ENCODE measurements at regions not wholly inside any gene's neighbourhood (a gene's known extent, or its start where the extent isn't known, plus 50 kb on each side); places are given as distances from the start of the nearest gene placed in this dataset.
"Not testable (repeated sequence)": the region's sequence is repeated elsewhere in the genome, so short reads cannot be mapped to it uniquely, and the experiment has no call there.

DNA sequence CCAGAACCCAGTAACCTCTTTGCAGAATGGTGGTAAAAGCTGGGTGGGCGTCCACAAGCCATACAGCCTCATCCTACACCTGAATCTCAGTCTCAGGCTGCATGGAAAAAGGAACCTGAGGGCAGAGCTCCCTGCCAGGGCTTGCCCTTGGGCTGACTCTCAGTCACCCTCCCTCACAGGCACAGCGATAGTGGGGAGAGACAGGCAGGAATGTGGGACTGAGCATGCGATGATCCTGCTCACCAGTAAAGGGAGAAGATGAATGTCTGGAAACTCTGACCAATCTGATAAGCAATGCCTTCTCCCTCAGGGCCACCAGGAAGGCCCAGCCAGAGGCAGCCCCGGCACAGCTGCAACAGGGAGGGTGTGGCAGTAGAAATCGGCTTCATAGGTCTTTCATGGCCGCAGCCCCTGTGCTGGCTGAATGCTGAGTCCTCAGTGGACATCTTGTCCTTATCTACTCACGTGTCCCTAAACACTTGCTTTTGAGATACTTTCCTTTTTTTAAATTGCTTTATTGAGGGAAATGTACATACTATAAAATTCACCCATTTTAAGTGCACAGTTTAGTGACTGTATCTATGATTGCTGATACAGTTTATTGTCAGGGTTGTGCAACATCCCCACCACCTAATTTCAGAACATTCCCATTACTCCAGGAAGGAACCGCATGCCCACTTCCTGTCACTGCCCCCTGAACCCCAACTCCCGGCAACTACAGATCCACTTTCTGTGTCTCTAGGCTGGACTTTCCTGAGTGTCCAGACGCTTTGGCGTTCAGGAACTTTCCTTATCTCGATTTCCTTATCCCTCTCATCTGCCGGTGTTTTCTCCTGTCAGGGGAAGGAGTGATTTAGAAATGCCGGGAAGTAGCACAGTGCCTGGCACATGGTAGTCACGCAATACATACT lies 258.1 kb downstream of the PCNX1 start:
- no peak for DNase-seq

DNA sequence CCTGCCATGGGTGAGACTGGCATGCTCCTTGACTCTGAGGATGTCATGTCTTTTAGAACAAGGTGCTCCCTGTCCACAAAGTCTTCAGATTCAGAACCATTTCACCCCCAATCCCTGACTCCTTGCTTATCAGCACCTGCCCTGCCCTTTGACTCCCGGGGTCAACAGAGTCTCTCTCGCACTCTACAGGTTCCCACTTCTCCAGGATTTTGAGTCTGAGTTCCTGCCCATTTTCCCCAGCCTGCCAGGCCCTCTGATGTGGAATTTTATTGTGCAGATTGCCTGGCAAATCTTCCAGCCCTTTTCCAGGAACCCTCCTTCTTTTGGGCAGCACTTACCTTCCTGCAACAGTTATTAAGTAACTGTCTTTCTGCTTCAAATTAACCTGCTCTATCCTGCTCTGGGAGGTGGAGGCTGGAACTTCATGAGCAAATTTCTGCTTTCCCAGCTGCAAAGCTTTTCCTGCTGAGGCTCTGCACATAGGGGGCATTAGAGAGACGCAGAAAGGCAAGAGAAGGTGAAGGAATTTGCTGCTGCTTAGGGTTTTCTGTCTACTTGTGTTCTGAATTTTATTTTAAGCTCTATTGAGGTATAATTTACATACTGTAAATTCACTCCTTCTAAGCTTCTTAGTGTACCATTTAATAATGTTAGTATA lies 259.1 kb downstream of the PCNX1 start:
- no peak for DNase-seq

DNA sequence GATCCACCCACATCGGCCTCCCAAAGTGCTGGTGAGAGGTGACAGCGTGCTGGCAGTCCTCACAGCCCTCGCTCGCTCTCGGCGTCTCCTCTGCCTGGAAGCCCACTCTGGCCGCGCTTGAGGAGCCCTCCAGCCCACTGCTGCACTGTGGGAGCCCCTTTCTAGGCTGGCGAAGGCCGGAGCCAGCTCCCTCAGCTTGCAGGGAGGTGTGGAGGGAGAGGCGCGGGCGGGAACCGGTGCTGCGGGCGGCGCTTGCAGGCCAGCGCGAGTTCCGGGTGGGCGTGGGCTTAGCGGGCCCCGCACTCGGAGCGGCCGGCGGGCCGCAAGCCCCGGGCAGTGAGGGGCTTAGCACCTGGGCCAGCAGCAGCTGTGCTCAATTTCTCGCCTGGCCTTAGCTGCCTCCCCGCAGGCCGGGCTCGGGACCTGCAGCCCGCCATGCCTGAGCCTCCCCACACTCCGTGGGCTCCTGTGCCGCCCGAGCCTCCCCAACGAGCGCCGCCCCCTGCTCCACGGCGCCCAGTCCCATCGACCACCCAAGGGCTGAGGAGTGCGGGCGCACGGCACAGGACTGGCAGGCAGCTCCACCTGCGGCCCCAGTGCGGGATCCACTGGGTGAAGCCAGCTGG lies 260.2 kb downstream of the PCNX1 start:
- DNase-seq, result not testable (repeated sequence)

DNA sequence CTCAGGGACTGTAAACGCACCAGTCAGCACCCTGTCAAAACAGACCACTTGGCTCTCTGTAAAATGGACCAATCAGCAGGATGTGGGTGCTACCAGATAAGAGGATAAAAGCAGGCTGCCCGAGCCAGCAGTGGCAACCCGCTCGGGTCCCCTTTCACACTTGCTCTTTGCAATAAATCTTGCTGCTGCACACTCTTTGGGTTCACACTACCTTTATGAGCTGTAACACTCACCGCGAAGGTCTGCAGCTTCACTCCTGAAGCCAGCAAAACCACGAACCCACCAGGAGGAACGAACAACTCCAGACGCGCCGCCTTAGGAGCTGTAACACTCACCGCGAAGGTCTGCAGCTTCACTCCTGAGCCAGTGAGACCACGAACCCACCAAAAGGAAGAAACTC lies 260.9 kb downstream of the PCNX1 start:
- DNase-seq, result not testable (repeated sequence)

DNA sequence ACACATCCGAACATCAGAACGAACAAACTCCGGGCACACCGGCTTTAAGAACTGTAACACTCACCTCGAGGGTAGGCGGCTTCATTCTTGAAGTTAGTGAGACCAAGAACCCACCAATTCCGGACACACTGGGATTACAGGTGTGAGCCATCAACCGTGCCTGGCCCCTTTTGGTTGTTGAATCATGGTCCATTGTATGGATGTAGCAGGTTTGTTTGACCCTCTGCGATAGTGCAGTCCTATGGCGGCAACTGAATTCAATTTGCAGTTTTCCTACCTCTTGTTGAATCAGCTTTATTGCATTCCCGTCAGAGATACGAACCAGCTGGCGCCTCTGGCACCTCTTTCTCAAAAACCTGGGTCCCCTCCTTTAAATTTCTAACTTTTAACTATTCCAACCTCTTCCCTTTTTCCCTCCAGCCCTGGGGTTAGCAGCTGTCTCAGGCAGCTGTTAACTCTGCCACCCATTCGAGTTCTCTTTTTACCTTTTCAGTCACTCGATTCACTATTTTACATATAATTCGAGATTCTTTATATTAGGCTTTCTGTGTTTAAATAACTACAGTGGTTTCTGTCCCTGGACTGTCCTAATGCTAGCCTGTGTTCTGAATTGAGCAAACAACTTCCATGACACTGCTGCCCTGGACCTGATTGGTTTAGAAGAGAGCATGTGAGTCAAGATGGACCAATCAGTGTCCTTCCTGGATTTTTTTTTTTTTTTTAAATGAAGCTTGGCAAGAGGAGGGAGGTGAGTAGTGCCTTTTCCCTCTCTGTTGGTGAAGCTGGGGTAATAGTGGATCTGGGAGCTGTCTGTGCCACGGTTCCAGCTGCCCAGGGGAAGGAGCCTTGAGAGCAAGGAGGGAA lies 261.5 kb downstream of the PCNX1 start:
- no peak for DNase-seq

DNA sequence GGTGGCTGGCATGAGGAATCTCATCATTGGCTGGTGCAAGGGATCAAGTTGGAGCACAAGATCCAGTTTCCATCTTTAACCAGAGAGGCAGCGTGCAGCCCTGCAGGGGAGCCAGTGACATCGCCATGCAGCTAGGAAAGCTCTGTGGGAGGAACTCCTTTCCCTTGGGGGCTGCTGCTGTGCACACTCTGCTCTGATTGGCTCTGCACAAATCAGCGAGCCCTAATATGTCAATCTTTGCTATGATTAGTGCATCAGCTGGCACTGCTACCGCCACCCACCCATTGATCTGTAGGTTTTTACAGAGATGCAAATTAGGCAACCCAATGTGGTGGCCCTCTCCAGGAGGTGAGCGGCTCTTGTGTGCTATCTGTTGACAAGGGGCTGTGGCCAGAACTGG lies 262.6 kb downstream of the PCNX1 start:
- no peak for DNase-seq

DNA sequence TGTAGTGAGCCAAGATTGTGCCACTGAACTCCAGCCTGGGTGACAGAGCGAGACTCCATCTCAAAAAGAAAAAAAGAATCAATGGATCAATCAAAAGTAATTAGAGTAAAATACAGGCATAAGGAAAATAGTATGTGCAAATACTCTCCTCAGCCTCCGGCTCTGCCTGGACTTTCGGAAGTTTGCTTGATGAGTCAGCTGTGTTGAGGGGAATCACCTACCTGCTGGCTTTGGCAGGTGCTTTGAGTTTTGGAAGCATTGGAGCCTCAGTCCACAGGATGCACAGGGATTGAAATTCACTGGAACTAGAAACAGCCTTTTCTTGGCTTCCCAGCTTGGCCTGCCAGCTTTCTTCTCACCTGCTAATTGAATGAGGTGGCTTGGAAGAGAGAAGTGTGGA lies 268.2 kb downstream of the PCNX1 start:
- no peak for DNase-seq

DNA sequence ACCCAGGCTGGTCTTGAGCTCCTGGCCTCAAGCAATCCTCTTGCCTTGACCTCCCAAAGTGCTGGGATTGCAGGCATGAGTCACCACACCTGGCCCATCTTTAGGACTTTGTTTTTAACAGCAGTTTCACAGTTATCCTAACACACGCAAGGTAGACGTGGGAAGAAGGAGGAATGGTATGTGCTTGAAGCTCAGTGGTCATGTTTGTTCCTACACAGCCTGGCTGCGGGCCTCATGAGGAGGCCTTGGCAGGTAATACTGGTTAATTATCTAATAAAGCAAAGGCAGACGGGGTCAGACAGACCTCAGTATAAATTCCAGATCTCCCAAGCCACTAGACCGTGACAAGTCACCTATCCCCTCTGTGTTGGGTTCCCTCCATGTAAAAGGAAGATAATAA lies 271.8 kb downstream of the PCNX1 start:
- DNase-seq, result no peak

DNA sequence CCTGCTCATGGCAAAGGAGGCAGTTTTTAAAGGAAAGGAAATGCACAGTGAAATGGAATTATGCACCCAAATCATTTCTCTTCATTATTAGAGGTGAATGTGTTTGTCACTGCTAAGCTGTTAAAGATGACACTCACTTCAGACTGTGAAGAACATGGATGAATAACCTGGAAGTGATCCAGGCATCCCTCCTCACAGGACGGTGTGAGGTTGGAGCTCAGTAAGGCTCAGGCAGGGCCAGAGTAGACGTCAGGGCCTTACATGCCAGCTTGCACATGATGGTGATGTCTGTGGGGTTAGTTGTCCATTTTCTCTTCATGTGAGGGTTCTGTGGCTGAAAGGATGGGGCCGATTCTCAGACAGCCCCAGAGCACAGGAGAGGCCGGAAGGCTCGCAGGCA lies 273.1 kb downstream of the PCNX1 start:
- DNase-seq, result no peak

DNA sequence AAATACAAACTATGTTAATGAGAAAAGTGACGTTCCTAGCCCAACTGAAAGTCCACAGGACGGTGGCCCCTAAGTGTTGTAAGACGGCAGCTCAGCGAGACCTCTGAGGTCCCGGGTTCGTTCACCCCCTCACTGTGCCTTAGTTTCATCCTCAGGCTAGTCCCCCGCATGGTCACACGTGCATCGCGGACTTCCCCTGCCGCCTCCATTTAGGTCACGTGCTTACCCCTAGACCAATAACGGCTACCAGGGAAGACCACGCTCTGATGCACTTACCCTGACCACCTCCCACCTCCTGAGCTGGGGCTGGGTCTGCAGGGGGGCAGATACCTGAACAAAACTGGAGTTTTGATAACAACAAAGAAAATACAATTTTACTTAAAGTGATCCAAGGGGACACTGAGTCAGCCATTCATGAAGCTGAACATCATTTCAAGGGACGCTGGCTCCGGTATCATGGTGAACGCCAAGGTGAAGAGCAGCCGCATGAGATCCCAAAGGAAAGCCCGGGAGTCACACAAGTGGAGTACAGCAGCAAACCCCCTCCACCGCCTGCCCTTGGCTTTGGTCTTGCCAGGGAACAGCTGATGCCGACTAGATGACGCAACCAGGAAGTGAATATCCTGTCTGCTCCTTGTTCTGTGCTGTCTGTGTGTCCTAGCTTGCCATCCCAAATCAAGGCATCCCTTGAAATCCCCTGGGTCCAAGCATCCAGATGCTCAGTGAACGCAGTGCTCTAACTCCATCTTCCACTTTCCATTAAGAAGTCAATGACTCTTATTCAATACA lies 274.1 kb downstream of the PCNX1 start:
- DNase-seq, result no peak

DNA sequence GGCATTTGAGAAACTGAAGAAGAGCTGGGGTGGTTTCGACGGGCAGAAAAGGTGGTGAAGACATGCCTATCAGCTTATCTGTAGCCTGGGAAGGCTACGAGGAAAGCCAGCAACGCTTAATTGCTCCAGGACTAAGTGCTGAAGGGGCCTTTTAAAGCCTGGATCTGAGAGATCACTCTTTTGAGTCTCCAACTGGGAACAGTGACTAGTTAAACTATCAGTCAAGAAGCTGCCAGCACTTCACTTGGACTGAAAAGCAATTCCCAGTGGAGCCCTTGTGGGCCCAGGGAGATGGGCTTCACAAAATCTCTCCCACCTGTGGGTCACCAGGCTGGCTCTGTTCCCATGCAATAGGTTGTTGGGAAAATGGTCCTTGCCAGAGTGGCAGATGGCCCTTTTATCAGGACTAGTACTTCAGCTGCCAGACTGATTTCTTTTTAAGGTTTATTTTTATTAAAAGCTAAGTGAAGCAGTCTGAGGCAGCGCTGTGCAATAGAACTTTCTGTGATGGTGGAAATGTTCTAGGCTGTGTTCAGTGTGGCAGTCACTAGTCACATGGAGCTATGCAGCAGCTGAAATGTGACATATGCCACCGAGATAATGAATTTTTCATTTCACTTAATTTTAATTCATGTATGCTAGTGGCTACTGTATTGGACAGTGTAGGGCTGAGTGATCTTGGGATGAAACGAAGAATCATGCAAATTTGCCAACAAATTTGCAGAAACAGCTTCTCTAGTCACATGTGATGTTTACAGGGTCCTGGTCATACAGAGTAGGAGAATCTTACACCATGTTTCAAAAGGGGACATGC lies 276.8 kb downstream of the PCNX1 start:
- DNase-seq, result peak; percentile 99

DNA sequence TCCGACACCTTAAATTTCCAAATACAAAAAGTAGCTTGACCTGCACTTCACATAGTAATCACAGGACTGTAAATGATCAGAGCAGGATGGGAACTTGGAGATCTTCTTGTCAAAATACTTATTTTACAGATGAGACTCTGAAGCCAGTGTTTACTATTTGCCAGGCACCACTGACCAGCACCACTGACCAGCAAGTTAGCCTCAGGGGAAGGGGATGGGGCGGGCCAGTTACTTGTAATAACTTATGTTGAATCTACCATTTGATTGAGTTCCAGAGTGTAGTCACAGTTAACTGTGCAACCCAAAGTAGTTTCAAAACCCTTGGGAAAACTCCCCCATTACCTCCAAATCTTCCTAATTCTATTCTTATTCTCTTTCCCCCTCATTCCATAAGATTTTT lies 278.4 kb downstream of the PCNX1 start:
- no peak for DNase-seq

DNA sequence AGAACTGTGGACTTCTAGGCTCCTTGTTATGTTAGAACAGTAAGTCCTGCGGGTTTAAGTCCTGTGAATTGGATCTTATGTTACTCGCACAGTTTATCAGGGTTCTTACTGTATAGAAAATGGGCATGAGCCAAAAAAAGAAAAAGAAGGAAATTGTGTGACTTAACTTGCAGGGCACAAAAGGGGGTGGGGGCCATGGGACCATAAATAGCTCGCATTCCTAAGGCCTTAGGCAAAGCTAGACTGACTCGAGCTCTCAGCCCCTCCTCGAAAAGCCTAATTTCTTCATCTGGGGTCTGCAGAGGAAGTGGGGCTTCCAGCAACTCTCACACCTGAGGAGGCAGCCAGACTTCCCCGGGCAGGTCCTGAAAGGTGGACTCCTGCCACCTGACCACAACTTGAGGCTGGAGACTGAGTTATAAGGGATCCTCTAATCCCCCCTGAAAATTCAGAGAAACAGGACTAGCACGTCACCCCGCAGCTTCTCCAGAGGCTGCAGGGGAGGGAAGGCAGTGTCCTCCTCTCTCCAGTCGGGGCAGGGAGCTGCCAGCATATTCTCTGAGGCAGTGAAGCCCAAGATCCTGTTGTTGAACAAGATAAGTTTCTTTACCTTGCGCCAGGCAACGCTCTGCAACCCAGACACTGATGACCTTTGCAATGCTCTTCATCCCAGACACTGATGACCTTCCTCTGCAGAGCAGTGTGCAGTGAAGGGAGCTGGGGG lies 280.5 kb downstream of the PCNX1 start:
- no peak for DNase-seq

DNA sequence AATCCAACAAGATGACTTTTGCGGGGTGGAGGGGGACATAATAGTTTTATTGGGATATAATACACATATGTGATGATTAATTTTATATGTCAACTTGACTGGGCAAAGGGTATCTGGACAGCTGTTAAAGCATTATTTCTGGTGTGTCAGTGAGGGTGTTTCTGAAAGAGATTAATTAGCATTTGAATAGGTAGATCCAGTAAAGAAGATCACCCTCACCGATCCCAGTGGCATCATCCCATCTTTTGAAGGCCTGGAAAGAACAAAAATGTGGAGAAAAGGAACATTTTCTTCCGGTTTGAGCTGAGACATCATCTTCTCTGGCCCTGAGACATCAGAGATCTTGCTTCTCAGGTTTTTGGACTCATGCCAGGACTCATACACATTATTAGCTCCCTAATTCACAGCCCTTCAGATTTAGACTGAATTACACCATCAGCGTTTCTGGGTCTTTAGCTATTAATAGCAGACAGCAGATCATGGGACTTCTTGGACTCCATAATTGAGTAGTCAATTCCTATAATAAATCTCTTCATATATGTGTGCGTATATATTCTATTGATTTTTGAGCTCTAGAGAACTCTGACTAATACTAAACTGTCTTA lies 283.6 kb downstream of the PCNX1 start:
- DNase-seq, result peak; percentile 90

DNA sequence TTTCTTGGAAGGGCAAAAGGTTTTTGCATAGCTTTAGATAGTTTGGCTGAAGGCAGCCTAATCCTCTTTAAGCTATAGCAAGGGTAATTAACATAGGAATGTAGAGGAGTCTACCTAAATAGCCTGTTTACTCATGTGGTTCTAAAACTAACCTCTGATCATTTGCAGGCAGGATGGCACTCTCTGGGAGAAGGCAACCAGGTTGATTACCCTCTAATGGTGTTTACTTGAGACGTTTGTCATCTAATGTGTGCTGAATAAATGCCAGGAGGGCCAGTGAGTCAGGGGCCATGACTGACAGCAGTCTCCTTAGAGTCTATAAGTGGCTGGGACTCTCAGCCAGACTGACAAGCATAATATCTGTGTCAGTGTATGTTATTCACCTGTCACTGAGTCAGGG lies 286.4 kb downstream of the PCNX1 start:
- DNase-seq, result no peak

DNA sequence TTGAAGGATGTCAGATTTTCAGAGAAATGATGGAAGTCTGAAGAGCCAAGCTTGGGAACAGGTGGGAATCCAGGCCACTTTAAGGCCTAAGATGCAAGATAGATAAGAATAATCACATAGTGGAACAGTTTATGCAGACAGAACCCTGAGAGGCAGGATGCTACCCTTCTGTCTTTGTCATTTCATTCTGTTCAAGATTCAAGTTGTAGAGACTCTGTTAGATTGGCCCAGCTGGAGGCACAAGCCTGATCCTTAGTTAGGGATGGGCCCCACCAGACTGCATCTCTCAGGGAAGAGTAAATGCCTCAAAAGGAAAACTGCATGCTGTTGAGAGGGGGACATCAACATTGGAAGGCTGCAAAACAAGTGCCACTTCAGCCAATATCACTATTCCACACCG lies 287.0 kb downstream of the PCNX1 start:
- no peak for DNase-seq

DNA sequence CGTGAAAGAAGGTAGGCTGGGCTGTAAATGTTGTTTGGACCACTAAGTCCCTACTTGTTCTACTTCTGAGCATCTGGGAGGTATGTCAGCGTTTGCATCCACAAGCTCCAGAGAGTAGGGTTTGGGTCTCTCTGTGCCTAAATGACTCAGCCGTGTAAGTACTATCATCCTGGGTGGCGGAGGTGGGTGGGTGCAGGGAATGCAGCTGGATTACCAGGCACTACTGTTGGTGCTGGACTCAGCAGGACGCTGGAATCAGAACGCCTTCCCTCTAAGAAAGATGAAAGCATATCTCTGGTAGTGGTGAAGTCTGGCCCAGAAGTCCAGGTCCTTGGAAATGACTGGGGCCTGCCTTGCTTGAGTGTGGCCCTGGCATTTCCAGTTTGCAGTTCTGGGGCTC lies 289.7 kb downstream of the PCNX1 start:
- no peak for DNase-seq

DNA sequence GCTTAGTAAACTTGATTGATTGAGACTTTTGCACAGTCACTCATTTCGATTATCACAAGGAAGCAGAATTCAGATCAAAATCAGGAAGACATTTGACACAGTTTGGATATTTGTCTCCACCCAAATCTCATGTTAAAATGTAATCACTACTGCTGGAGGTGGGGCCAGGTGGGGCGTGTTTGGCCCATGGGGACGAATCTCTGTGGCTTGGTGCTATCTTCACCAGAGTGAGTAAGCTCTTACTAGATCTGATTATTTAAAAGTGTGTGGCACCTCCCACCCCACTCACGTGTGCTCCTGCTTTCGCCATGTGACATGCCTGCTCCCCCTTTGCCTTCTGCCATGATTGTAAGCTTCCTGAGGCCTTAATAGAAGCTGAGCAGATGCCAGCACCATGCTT lies 291.4 kb downstream of the PCNX1 start:
- DNase-seq, result no peak

DNA sequence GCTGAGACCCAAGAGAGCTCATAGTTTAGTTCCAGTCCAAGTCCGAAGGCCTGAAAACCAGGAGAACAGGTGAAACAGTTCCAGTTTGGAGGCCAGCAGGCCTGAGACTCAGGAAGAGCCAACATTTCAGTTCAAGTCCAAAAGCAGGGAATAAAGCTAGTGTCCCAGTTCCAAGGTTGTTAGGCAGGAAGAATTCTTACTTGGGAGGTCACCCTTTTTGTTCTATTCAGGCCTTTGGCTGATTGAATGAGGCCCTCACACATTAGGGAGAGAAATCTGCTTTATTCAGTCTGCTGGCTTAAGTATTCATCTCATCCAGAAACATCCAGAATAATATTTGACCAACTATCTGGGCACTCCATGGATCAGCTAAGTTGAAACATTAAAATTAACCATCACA lies 294.6 kb downstream of the PCNX1 start:
- no peak for DNase-seq

DNA sequence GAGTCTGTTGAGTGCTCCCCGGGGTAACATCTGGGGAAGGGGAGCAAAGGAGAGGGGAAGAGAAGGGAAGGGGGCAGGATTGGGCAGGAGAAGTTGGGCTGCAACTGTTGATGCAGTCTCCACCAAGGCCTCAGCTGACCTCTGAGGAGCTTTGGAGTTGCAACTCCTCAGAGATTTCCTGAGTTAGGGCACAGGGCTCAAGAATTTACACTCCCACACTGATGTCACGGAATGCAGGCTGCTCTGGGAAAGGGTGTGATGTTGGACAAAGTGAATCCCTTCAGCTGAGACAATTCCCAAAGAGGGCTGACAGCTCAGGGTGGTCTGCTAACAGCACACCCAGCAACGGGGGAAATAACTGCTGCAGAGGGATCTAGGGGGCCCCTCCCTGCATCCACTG lies 295.6 kb downstream of the PCNX1 start:
- no peak for DNase-seq

All from NCI-H524 treated with DMSO at 0.1 percent for 48 hours (cell line).